Suppressor macrophage treated with lipopolysaccharide for 4 hours (primary cell): ENCODE measurements at regions not wholly inside any gene's neighbourhood (a gene's known extent, or its start where the extent isn't known, plus 50 kb on each side); places are given as distances from the start of the nearest gene placed in this dataset.

Experiments used
- DNase-seq: peaks from one replicate; pipeline ENCODE4 v3.0.0-alpha.2; 2020

- no peak for DNase-seq
Observed at GRCh38 chr2:126795656-126796055, 103.0 kb upstream of the TEX51 start.

GRCh38 chr2:126796931-126797621 is 101.6 kb upstream of the TEX51 start:
- DNase-seq: no peak

GRCh38 chr2:126797622-126798275 is 100.9 kb upstream of the TEX51 start:
- no peak for DNase-seq

GRCh38 chr2:126798276-126799140 is 100.2 kb upstream of the TEX51 start:
- DNase-seq: no peak

GRCh38 chr2:126799301-126799700 is 99.4 kb upstream of the TEX51 start:
- peak; percentile 71 for DNase-seq

GRCh38 chr2:126801473-126801872 is 97.2 kb upstream of the TEX51 start:
- DNase-seq: no peak

- DNase-seq: no peak
Observed at GRCh38 chr2:126802316-126802715, 96.4 kb upstream of the TEX51 start.

- DNase-seq: no peak
Observed at GRCh38 chr2:126802774-126803433, 95.8 kb upstream of the TEX51 start.

GRCh38 chr2:126803434-126803775 is 95.3 kb upstream of the TEX51 start:
- no peak for DNase-seq

GRCh38 chr2:126804347-126804746 is 94.3 kb upstream of the TEX51 start:
- DNase-seq: no peak

GRCh38 chr2:126808929-126809328 is 89.8 kb upstream of the TEX51 start:
- no peak for DNase-seq

GRCh38 chr2:126809340-126809739 is 89.3 kb upstream of the TEX51 start:
- no peak for DNase-seq

- DNase-seq: no peak
Observed at GRCh38 chr2:126810001-126810400, 88.7 kb upstream of the TEX51 start.

GRCh38 chr2:126811101-126811500 is 87.6 kb upstream of the TEX51 start:
- no peak for DNase-seq

GRCh38 chr2:126817172-126817571 is 81.5 kb upstream of the TEX51 start:
- DNase-seq: no peak

GRCh38 chr2:126822115-126822514 is 76.6 kb upstream of the TEX51 start:
- no peak for DNase-seq

GRCh38 chr2:126822921-126823320 is 75.8 kb upstream of the TEX51 start:
- no peak for DNase-seq

- DNase-seq: no peak
Observed at GRCh38 chr2:126823951-126824350, 74.7 kb upstream of the TEX51 start.

GRCh38 chr2:126824663-126825062 is 74.0 kb upstream of the TEX51 start:
- DNase-seq: no peak

- DNase-seq: no peak
Observed at GRCh38 chr2:126825316-126825715, 73.4 kb upstream of the TEX51 start.

GRCh38 chr2:126826491-126826890 is 72.2 kb upstream of the TEX51 start:
- peak; percentile 12 for DNase-seq

GRCh38 chr2:126827371-126827770 is 71.3 kb upstream of the TEX51 start:
- no peak for DNase-seq

GRCh38 chr2:126828051-126828450 is 70.6 kb upstream of the TEX51 start:
- no peak for DNase-seq
